ENCODE measurements at regions not wholly inside any gene's neighbourhood (a gene's known extent, or its start where the extent isn't known, plus 50 kb on each side); places are given as distances from the start of the nearest gene placed in this dataset.

- DNase-seq, result no peak
Measured at GRCh38 chr2:226424971-226425370, 374.6 kb downstream of the IRS1 start.

GRCh38 chr2:226423498-226423960 lies 376.1 kb downstream of the IRS1 start:
- DNase-seq, result no peak

- DNase-seq, result no peak
Measured at GRCh38 chr2:226420646-226421045, 379.0 kb downstream of the IRS1 start.

GRCh38 chr2:226418521-226418920 lies 381.1 kb downstream of the IRS1 start:
- DNase-seq, result no peak

- DNase-seq, result no peak
Measured at GRCh38 chr2:226414335-226414734, 385.3 kb downstream of the IRS1 start.

- DNase-seq, result no peak
Measured at GRCh38 chr2:226413498-226414130, 386.0 kb downstream of the IRS1 start.

- no peak for DNase-seq
Measured at GRCh38 chr2:226411727-226412360, 387.8 kb downstream of the IRS1 start.

GRCh38 chr2:226411205-226411604 lies 388.4 kb downstream of the IRS1 start:
- no peak for DNase-seq

- no peak for DNase-seq
Measured at GRCh38 chr2:226410247-226410835, 389.3 kb downstream of the IRS1 start.

- no peak for DNase-seq
Measured at GRCh38 chr2:226409134-226409533, 390.5 kb downstream of the IRS1 start.

- DNase-seq, result no peak
Measured at GRCh38 chr2:226408141-226408540, 391.5 kb downstream of the IRS1 start.

GRCh38 chr2:226407135-226407534 lies 392.5 kb downstream of the IRS1 start:
- no peak for DNase-seq

- no peak for DNase-seq
Measured at GRCh38 chr2:226405465-226405864, 394.2 kb downstream of the IRS1 start.

GRCh38 chr2:226403369-226403768 lies 396.3 kb downstream of the IRS1 start:
- DNase-seq, result no peak

GRCh38 chr2:226399006-226399405 lies 400.6 kb downstream of the IRS1 start:
- no peak for DNase-seq

- DNase-seq, result no peak
Measured at GRCh38 chr2:226398580-226398979, 401.0 kb downstream of the IRS1 start.

GRCh38 chr2:226396541-226396940 lies 403.1 kb downstream of the IRS1 start:
- no peak for DNase-seq

GRCh38 chr2:226387499-226387942 lies 412.1 kb downstream of the IRS1 start:
- DNase-seq, result no peak

GRCh38 chr2:226383461-226383860 lies 416.2 kb downstream of the IRS1 start:
- DNase-seq, result no peak

GRCh38 chr2:226380679-226381078 lies 418.9 kb downstream of the IRS1 start:
- DNase-seq, result no peak

GRCh38 chr2:226378753-226379705 lies 420.6 kb downstream of the IRS1 start:
- no peak for DNase-seq

GRCh38 chr2:226376516-226377180 lies 423.0 kb downstream of the IRS1 start:
- DNase-seq, result no peak

- no peak for DNase-seq
Measured at GRCh38 chr2:226366920-226367319, 432.7 kb downstream of the IRS1 start.

All from SHP77 (cell line).